HG03571 (cell line): ENCODE measurements at regions not wholly inside any gene's neighbourhood (a gene's known extent, or its start where the extent isn't known, plus 50 kb on each side); places are given as distances from the start of the nearest gene placed in this dataset.
A peak's percentile ranks its signal among the peaks of the same experiment; 100 is the strongest.
"Not testable (repeated sequence)": the region's sequence is repeated elsewhere in the genome, so short reads cannot be mapped to it uniquely, and the experiment has no call there.

Experiments used
- ATAC-seq: cut with Tn5 transposase; IDR thresholded peaks from one replicate; pipeline ENCODE4 v1.9.1; 2021; ENCODE audit not compliant: unreplicated experiment

DNA sequence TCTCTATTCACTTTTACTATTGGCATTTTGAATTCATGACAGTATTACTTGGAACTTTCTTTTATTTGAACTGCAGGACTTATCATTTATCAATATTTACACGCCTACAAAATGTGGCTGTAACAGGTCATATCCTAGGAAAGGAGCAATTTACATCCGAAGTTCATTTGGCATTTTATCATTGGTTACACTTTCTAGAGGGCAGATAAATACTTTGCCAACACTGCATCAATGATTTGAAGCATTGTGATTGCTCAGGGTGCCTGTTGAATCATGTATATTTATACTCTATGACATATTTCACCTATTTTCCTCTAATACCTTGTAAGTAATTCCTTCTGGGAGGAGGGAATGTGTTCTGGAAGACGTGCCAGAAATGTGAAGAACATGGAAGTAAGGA, 136.7 kb downstream of the MID1IP1 start:
- no peak for ATAC-seq

GRCh38 chrX:38939067-38939466, 137.8 kb downstream of the MID1IP1 start:
- no peak for ATAC-seq

- no peak for ATAC-seq
Measured at GRCh38 chrX:38940547-38940946, 139.3 kb downstream of the MID1IP1 start.

- no peak for ATAC-seq
Measured at GRCh38 chrX:38941675-38942074, 140.4 kb downstream of the MID1IP1 start.

DNA sequence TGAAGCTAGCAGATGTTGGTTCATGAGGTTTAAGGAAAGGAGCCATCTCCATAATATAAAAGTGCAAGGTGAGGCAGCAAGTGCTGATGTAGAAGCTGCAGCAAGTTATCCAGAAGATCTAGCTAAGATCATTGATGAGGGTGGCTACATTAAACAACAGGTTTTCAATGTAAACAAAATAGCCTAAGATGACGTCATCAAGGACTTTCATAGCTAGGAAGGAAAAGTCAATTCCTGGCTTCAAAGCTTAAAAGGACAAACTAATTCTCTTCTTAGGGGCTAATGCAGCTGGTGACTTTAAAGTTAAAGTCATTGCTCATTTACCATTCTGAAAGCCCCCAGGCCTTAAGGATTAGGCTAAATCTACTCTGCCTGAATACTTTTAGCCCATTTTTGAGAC, 141.9 kb downstream of the MID1IP1 start:
- ATAC-seq: no peak

DNA sequence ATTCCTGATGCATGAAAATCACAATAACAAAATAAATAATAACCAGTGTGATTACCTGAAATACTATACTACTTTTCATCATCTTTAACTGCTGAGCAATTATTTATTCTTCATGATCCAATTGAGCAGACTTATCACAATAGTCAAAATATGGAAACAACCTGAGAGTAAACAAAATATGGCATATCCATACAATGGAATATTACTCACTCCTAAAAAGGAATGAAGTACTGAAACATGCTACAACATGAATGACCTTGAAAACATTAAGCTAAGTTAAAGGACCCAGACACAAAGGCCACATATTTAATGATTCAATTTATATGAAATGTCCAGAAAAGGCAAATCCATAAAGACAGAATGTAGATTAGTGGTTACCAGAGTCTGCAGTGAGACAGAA, 146.8 kb downstream of the MID1IP1 start:
- no peak for ATAC-seq

- no peak for ATAC-seq
Measured at GRCh38 chrX:38954520-38954919, 153.3 kb downstream of the MID1IP1 start.

- ATAC-seq: no peak
Measured at GRCh38 chrX:38959736-38960135, 158.5 kb downstream of the MID1IP1 start.

GRCh38 chrX:38960137-38960536, 158.9 kb downstream of the MID1IP1 start:
- no peak for ATAC-seq

DNA sequence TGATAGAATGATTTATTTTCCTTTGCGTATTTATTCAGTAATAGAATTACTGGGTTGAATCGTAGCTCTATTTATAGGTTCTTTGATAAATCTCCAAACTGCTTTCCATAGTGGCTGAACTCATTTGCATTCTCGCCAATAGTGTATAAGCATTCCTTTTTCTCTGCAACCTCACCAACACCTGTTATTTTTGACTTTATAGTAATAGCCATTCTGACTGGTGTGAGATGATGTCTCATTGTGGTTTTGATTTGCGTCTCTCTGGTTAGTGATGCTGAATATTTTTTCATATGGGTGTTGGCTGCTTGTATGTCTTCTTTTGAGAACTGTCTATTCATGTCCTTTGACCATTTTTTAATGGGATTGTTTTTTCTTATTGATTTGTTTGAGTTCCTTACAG, 160.7 kb downstream of the MID1IP1 start:
- ATAC-seq: no peak

- ATAC-seq: not testable (repeated sequence)
Measured at GRCh38 chrX:38963244-38963643, 162.0 kb downstream of the MID1IP1 start.

GRCh38 chrX:38965888-38966287, 164.6 kb downstream of the MID1IP1 start:
- ATAC-seq: no peak

- ATAC-seq: no peak
Measured at GRCh38 chrX:38968344-38969216, 167.3 kb downstream of the MID1IP1 start.

DNA sequence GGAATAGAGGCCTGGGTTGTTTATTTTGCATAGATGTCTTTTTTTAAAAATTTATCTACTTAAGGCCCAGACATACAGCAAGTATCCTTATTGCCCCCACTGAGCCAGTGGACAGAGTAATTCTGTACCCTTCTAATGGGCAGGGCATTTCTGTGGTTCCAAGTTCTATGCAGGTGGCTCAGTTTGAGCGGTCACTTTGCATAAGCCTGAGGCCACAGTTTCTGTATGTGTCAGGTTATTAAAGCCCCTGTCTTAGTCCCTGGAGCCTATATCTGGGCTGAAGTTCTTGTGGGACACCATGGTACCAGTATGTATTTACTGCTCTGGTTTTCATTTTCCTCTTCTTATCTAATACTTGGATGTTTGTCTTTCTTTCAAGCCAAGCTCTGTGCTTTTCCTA, 168.8 kb downstream of the MID1IP1 start:
- ATAC-seq: no peak

- ATAC-seq: no peak
Measured at GRCh38 chrX:38970845-38971244, 169.6 kb downstream of the MID1IP1 start.

DNA sequence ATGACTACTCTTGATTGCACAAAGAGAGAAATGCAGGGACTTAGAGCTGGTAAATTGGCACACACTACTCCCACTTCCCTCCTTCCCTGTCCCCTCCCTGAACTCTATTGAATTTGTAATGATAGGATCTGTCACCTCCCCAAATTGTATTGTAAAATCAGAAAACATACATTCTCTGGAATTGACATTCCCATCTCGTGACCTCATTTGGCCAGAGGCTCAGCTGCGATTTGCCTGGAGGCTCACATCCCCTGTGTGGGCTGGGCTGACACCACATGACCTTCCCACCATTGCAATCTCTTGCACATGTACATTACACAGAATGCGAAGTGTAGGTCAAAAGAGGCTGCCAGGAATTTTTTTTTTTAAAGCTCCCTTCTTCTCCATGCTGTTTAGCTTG, 172.1 kb downstream of the MID1IP1 start:
- ATAC-seq: no peak

- no peak for ATAC-seq
Measured at GRCh38 chrX:38974542-38974941, 173.3 kb downstream of the MID1IP1 start.

- ATAC-seq: no peak
Measured at GRCh38 chrX:38975368-38975942, 174.2 kb downstream of the MID1IP1 start.

DNA sequence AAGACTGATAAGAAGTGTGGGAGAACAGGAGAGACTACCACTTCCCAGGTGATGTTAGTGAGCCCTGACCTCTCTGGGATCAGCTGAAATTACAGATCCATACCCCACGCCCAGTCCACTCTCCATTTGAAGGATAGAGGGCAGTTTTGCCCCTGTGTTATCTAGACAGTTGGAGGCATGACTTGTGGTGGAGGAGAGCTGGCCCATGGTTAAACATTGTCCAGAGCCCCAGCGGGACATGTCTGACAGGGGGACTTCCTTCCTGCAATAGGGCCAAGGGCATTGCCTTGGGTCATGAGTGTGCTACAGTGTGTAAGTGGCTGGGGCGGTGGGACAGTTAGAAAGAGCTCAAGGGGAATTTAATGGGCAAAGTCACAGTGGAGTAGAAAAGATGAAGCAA, 181.1 kb downstream of the MID1IP1 start:
- ATAC-seq: peak; percentile 83

DNA sequence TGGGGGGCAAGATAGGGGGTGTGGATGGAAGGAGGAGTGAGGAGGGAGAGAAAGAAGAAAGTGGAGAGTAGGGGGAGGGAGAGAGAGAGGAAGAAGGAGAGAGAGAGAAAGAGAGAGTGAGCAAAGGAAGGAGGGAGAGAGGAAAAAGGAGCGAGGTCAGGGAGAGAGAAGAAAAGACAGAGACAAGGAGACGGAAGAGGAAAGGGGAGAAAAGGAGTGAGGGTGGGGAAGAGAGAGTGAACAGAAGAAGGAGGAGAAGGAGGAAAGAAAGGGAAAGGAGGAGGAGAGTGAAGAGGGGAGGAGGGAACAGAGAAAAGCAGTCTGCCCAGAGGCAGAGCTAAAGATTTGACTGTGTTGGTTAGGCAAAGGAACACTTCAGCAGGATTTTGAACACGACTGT, 181.6 kb downstream of the MID1IP1 start:
- no peak for ATAC-seq

- ATAC-seq: no peak
Measured at GRCh38 chrX:38985375-38985774, 184.1 kb downstream of the MID1IP1 start.

GRCh38 chrX:38985945-38986344, 184.7 kb downstream of the MID1IP1 start:
- no peak for ATAC-seq

DNA sequence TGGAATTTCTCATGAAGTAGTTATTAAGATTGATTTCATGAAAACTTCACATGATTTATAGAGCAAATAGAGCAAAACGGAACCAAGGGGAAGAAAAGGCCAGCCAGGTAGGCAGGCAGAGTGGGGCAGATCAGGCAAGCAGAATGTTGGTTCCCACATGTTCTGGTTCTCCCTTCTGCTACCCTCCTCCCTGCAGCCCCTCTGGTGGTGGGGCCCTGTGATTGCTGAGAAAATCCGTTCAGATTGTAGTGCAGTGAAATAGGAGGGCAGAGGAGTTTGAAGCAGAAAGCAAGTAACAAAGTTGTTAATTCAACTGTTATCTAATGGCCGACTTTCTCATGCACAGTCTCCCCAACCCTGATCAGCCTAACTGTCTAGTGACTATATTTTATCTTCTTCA, 185.3 kb downstream of the MID1IP1 start:
- ATAC-seq: no peak
